Keratinocyte (primary cell): ENCODE measurements at regions not wholly inside any gene's neighbourhood (a gene's known extent, or its start where the extent isn't known, plus 50 kb on each side); places are given as distances from the start of the nearest gene placed in this dataset.

ENCODE experiments used
- DNase-seq: peaks from one replicate; pipeline ENCODE4 v3.0.0-alpha.2; 2011; ENCODE audit warnings: low read depth, missing footprints, low spot score
- FAIRE-seq: peaks from 2 replicates; lab custom pipeline; 2011; peaks lifted over from hg19 to GRCh38; lab: Jason Lieb, UNC
- H2AFZ ChIP-seq: 2 replicates; pipeline ENCODE4 v1.6.0; 2012; ENCODE audit warnings: low read length, control low read depth, inconsistent platforms; ENCODE audit not compliant: control insufficient read depth
- H3K27ac ChIP-seq: 2 replicates; pipeline ENCODE4 v1.5.1; 2011; ENCODE audit warnings: low read length; ENCODE audit not compliant: control insufficient read depth, insufficient read depth
- H3K27me3 ChIP-seq: 3 replicates; pipeline ENCODE4 v1.6.0; 2011; ENCODE audit warnings: low read length; ENCODE audit not compliant: control insufficient read depth, insufficient read depth; ENCODE audit errors: extremely low read depth
- H3K36me3 ChIP-seq, 2 experiments: 2 replicates in 1 of 2; 3 replicates in 1 of 2; pipeline ENCODE4 v1.5.1; 2011; ENCODE audit warnings: low read length in 2 of 2, mild to moderate bottlenecking in 1 of 2; ENCODE audit not compliant: control insufficient read depth in 2 of 2, insufficient read depth in 2 of 2; ENCODE audit errors: extremely low read depth in 1 of 2
- H3K4me1 ChIP-seq: 3 replicates; pipeline ENCODE4 v1.5.1; 2011; ENCODE audit warnings: low read length; ENCODE audit not compliant: control insufficient read depth, insufficient read depth; ENCODE audit errors: extremely low read depth
- H3K4me2 ChIP-seq: 3 replicates; pipeline ENCODE4 v1.6.0; 2011; ENCODE audit warnings: low read depth, low read length; ENCODE audit not compliant: control insufficient read depth, insufficient read depth; ENCODE audit errors: extremely low read depth
- H3K4me3 ChIP-seq, 3 experiments: fragments of 200-600 bp in 1 of 3; sonication (generic) in 1 of 3; 2 replicates in 2 of 3; 3 replicates in 1 of 3; pipeline ENCODE4 v1.5.1; 2011 to 2016; ENCODE audit warnings: low read length in 3 of 3, mild to moderate bottlenecking in 3 of 3, control low read depth in 2 of 3, inconsistent platforms in 1 of 3, low read depth in 1 of 3, mixed read lengths in 1 of 3, mixed run types in 1 of 3, moderate library complexity in 1 of 3; ENCODE audit not compliant: control insufficient read depth in 2 of 3, insufficient read depth in 2 of 3; ENCODE audit errors: extremely low read depth in 1 of 3
- H3K79me2 ChIP-seq: 2 replicates; pipeline ENCODE4 v1.6.0; 2012; ENCODE audit warnings: low read length; ENCODE audit not compliant: control insufficient read depth, insufficient read depth
- H3K9ac ChIP-seq: 3 replicates; pipeline ENCODE4 v1.6.0; 2011; ENCODE audit warnings: low read length; ENCODE audit not compliant: control insufficient read depth, insufficient read depth; ENCODE audit errors: extremely low read depth
- H3K9me1 ChIP-seq: 3 replicates; pipeline ENCODE4 v1.6.0; 2011; ENCODE audit warnings: low read length; ENCODE audit not compliant: control insufficient read depth, insufficient read depth; ENCODE audit errors: extremely low read depth
- H3K9me3 ChIP-seq: 2 replicates; pipeline ENCODE4 v1.5.1; 2012; ENCODE audit warnings: low read depth, low read length; ENCODE audit not compliant: control insufficient read depth
- H4K20me1 ChIP-seq: 3 replicates; pipeline ENCODE4 v1.6.0; 2011; ENCODE audit warnings: low read length; ENCODE audit not compliant: control insufficient read depth, insufficient read depth; ENCODE audit errors: extremely low read depth
- EZH2 ChIP-seq: IDR thresholded peaks from one replicate; pipeline ENCODE4 v1.6.1; 2012; ENCODE audit warnings: inconsistent platforms, mild to moderate bottlenecking, low read length, moderate library complexity
- dilution Hi-C: fragments of 300-500 bp; cut with MboI; formaldehyde crosslinking; loops from one replicate; pipeline ENCODE4 v1.7.0; 2020; ENCODE audit warnings: low sequenced_read_pairs; ENCODE audit not compliant: extremely low pct_ligation_motif_present
- TF ChIP-seq, protein P1 (sequence below), 3 experiments: IDR thresholded peaks in 1 of 3; conservative IDR thresholded peaks in 1 of 3; optimal IDR thresholded peaks in 1 of 3; 2 replicates in 2 of 3; 3 replicates in 1 of 3; pipeline versions ENCODE3 to v1.5.1; 2011; ENCODE audit warnings: low read length in 3 of 3, mild to moderate bottlenecking in 3 of 3, moderate library complexity in 2 of 3, control low read depth in 1 of 3, inconsistent platforms in 1 of 3; ENCODE audit not compliant: insufficient read depth in 2 of 3; ENCODE audit errors: extremely low read depth in 1 of 3

DNA sequence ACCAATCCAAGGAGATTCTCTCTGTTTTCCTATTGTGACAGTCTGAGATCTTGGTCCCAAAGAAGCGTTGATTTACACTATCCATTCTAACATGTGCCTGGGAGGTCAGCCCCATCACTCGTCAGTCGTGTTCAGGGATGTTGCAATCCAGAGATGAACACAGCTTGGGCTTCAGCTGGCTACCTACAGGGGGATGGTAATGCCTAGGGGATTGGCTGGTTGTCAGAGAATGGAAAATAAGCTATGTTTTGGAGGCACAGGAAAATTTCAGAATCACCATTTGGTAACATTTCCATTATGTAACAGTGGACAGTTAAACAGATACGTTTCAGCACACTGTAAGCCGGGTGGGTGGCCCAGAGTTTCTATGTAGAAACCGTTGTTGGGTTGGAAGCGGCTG lies 147.1 kb upstream of the RALGAPA2 start:
- H3K9me1 ChIP-seq = no peaks in the 10 kb centered on the region
- no peak overlapping the region for H3K4me3 ChIP-seq
- dilution Hi-C loops = no loop called here
- TF ChIP-seq, protein P1, sequence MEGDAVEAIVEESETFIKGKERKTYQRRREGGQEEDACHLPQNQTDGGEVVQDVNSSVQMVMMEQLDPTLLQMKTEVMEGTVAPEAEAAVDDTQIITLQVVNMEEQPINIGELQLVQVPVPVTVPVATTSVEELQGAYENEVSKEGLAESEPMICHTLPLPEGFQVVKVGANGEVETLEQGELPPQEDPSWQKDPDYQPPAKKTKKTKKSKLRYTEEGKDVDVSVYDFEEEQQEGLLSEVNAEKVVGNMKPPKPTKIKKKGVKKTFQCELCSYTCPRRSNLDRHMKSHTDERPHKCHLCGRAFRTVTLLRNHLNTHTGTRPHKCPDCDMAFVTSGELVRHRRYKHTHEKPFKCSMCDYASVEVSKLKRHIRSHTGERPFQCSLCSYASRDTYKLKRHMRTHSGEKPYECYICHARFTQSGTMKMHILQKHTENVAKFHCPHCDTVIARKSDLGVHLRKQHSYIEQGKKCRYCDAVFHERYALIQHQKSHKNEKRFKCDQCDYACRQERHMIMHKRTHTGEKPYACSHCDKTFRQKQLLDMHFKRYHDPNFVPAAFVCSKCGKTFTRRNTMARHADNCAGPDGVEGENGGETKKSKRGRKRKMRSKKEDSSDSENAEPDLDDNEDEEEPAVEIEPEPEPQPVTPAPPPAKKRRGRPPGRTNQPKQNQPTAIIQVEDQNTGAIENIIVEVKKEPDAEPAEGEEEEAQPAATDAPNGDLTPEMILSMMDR (optimal IDR thresholded peaks at IDR 0.05 in 1 of 3, IDR thresholded peaks at IDR 0.05 in 1 of 3, conservative IDR thresholded peaks at IDR 0.05 in 1 of 3; ENCODE audit: extremely low read depth in 1 of 3, insufficient read depth in 2 of 3, low read length in 3 of 3) = no peak
- no peaks in the 10 kb centered on the region for H4K20me1 ChIP-seq
- H3K27me3 ChIP-seq = no peaks in the 10 kb centered on the region
- H3K27ac ChIP-seq = no peak overlapping the region
- H3K36me3 ChIP-seq = no peaks in the 10 kb centered on the region
- FAIRE-seq (no peak), DNase-seq (no peak)
- H3K4me2 ChIP-seq = no peak overlapping the region
- H3K9ac ChIP-seq = no peak overlapping the region
- H3K4me1 ChIP-seq = no peaks in the 10 kb centered on the region
- H3K9me3 ChIP-seq = no peaks in the 10 kb centered on the region
- no peaks in the 10 kb centered on the region for H3K79me2 ChIP-seq
- no peak overlapping the region for H2AFZ ChIP-seq

DNA sequence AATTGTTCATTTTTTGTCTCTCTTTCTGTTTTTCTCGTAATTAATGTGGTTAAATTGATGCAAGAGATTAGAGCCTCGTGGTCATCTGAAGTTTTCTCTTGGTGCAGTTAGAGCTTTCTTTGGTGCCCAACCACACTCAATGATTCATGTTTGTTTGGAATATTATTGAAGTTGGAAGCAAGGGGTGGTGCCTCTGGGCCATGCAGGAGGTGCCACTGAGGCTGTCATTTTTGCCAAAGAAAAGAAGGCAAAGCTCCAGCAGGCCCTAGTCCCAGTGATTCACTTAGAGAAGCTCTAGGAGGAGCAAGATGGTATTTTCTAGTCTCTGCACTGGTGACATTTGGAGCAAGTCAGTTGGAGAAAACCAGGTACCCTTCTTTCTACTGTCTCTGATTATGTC lies 144.5 kb upstream of the RALGAPA2 start:
- Histone ChIP-seq H3K27me3 (no peaks in the 10 kb centered on the region), H3K9me1 (no peaks in the 10 kb centered on the region), H3K4me1 (no peaks in the 10 kb centered on the region), H3K4me3 (no peak overlapping the region), H3K79me2 (no peaks in the 10 kb centered on the region), H3K9ac (no peak overlapping the region), H4K20me1 (no peaks in the 10 kb centered on the region), H3K36me3 (no peaks in the 10 kb centered on the region), H3K27ac (no peak overlapping the region), H3K9me3 (no peaks in the 10 kb centered on the region), H3K4me2 (no peak overlapping the region), H2AFZ (no peak overlapping the region)
- DNase-seq (no peak), FAIRE-seq (no peak)
- dilution Hi-C loops = no loop called here
- TF ChIP-seq EZH2 = no peak
- TF ChIP-seq, protein P1 (optimal IDR thresholded peaks at IDR 0.05 in 1 of 3, IDR thresholded peaks at IDR 0.05 in 1 of 3, conservative IDR thresholded peaks at IDR 0.05 in 1 of 3; ENCODE audit: extremely low read depth in 1 of 3, insufficient read depth in 2 of 3, low read length in 3 of 3) = no peak
